Stomach (tissue), 4 donors: ENCODE measurements at regions not wholly inside any gene's neighbourhood (a gene's known extent, or its start where the extent isn't known, plus 50 kb on each side); places are given as distances from the start of the nearest gene placed in this dataset.

ENCODE experiments used
- CTCF ChIP-seq, 7 experiments: fragments of 450-650 bp in 4 of 7; fragments of 200-600 bp in 3 of 7; sonication (generic) in 3 of 7; IDR thresholded peaks; one replicate each; pipeline ENCODE4 v1.5.1; 2016 to 2019; ENCODE audit warnings: antibody characterized with exemption in 7 of 7, control low read depth in 2 of 7, mild to moderate bottlenecking in 1 of 7
- POLR2AphosphoS5 ChIP-seq, 3 donors: sonication (generic); formaldehyde crosslinking; IDR thresholded peaks; one replicate each; pipeline ENCODE4 v1.6.1; 2016; ENCODE audit warnings: antibody characterized with exemption in 3 of 3

GRCh38 chr4:131499141-131499873 is 1649.8 kb upstream of the PCDH10 start:
- TF ChIP-seq CTCF (IDR thresholded peaks at IDR 0.05) = no peak
- TF ChIP-seq POLR2AphosphoS5 (IDR thresholded peaks at IDR 0.05) = no peak
